Left renal pelvis (tissue), 4 donors: ENCODE measurements at regions not wholly inside any gene's neighbourhood (a gene's known extent, or its start where the extent isn't known, plus 50 kb on each side); places are given as distances from the start of the nearest gene placed in this dataset.
"Not testable (repeated sequence)": the region's sequence is repeated elsewhere in the genome, so short reads cannot be mapped to it uniquely, and the experiment has no call there.

Experiments
- DNase-seq, 4 donors: peaks; one replicate each; pipeline ENCODE4 v3.0.0-alpha.2; 2013; ENCODE audit warnings: low read depth in 4 of 4, low spot score in 3 of 4

DNA sequence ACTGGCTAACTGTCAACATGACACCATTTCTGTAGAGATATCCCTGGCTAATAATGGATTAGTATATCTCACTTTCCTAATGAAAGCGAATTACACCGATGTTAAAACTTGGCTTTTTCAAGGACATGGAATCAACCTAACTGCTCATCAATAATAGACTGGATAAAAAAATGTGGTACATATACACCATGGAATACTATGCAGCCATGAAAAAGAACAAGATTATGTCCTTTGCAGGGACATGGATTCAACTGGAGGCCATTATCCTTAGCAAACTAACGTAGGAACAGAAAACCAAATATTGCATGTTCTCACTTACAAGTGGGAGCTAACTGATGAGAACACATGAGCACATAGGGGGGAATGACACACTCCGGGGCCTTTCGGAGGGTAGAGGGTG is 62.6 kb downstream of the ZIC1 start:
- DNase-seq, result no peak

DNA sequence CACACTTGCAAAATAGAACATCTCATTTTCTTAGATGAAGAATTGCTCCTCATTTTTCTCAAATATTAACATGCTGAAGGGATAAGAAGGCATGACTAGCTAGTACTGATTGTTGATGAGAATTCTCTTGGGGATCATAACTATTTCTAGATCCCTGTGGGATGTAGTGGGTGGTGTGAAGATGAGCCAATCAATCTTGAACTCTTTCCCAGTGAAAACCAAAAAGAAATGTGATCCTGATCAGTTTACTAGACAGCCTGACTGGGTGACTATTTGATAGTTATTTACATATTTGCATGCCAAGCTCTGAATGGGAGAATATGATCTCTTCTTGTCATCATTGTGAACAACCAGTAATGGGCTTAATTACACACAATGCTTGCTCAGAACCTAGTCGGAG is 63.7 kb downstream of the ZIC1 start:
- DNase-seq, result no peak

DNA sequence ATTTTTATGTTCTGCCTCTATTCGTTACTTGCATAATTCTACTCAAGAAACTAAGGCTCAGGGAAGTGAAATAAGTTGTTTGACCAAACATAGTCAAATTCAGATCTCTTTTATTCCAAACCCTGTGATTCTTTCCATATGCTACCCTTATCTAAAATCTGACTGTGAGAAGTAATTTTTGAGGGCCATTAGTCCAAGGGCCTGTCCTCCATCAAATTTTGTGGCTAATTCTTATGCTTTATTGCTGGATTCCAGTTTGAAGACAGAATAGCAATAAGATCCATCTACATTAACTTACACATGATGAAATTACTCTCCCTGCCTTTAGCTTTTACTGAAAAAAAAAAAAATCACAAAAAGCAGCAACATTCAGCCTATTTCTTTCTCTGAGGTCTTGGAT is 74.0 kb downstream of the ZIC1 start:
- DNase-seq, result no peak

DNA sequence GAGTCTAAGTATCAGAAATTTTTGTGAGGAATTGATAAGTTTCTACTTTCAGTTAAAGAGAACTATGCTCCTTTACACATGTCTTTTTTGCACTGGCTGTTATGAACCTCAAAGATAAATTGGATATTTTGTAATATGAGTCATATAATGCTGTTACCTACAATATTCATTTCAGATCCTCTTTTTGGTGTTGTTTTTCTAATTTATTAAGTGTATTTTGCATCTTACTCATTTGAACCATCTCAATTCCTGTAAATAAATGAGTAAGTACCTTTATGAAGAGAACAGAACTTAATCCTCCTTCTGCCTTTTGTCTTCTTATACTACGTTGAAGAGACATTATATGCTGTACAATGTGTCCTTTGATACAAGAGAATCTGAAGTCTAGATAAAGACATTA is 74.4 kb downstream of the ZIC1 start:
- no peak for DNase-seq

DNA sequence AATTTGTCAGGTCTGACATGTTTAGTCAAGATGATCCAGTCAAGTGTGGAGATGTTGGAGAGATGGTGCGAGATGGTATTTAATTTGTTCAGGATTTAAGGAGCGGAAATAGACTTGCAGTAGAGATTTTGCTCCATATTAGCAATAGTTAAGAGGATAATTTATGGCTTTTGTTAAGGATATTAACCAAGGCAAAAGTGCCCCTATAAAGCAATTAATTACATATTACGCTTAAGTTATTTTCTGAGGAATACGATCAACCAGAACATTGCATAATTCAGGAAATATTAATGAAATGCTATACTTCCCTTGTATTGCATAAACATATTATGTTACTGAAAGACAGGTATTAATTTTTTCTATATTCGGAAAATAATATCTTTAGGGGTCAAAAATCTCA is 83.9 kb downstream of the ZIC1 start:
- DNase-seq, result no peak

DNA sequence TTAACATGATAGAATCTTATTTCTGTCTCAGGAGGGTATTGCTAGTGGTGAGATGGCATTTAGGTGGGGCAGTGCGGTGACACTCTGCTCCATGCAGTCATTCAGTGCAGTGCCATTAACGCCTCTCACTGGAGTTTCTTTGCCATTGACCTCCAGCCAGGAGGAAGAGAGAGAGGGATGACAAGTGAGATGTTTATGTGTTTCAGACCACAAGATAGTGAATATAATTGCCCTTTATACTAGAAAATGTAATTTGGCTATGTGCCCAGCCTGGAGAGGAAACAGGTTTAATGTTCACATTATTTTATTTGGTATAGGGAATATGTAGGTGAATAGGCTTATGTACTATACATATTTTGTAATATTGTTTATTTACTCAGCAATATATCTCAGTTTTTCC is 84.5 kb downstream of the ZIC1 start:
- DNase-seq, result no peak

DNA sequence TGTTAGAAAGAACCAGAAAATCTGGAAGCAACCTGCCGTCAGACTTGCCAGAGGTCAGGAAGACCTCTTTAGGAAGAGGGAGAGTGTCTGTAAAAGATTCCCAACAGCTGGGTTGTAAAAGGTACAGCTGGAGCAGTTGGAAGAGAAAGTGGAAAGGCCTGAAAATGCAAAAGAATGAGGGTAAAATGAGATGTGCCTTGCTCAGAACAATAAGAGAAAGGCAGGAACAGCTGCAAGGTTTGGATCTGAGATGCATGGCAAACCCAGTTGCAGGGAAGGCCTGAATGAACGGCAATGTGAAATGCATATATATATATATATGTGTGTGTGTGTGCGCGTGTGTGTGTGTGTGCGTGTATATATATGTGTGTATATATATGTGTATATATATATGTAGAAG is 88.1 kb downstream of the ZIC1 start:
- no peak for DNase-seq

DNA sequence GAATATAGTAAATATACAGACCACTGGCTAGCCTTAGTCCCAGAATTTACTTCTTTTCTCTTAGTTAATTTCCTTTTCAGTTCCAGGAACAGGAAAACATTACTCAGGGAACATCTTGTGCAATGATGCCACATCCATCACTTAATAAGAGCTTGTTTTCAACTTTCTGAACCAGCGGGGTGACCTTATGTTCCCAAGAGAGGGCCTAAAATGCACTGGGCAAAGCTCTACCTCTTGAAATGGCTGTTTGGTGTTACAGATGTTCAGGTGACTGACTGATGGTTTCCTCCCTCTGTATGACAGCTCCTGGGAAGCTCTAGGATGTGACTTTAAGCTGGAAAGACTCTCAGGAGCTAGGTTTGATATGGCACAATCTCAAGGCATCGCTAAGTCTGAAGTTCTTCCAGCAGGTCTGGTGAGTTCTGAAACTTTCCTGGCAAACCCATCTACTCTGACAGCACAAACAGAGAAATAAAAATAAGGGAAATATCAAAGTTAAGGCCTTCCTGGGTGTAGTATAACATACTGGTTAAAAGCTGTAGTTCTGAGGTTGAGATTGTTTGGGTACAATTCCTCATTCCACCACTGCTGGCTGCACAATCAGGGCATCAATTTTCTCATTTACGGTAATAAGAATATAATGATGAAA is 98.6 kb downstream of the ZIC1 start:
- no peak for DNase-seq

DNA sequence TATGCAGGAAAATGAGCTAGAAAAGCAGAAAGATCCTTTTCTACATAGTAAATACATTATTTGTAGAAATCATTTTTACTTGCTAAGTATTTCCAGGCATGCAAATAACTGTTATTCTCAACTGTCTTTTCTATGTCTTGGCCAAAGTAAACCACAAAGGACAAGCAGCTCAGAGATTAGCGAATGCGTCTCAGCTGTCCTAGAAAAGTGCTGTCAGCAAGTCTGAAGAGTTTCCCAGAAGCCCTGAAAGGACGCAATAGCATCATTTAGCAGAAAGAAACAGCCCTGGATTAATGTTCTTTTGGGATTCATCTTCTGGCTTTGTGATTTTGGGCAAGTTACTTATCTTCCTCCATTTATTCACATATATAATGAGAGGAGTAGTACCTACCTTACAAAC is 100.3 kb downstream of the ZIC1 start:
- no peak for DNase-seq

DNA sequence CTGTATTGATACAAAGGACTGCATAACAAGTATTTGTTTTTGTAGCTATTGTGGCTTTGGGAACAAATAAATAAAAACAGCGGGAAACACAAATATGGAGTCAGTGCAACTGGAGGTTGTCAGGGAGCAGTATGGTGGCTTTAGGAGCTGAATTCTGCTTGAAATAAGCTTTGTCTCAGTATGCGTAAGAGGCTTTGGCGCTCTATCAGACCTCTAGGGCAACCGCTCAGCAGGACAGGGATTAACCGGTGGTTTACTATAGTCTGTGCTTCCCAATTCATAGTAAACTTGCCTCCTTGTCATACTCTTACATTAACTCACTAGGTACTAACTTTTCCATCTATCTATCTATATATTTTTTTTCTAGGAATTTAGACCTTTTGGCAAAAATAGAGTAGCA is 104.6 kb downstream of the ZIC1 start:
- no peak for DNase-seq

DNA sequence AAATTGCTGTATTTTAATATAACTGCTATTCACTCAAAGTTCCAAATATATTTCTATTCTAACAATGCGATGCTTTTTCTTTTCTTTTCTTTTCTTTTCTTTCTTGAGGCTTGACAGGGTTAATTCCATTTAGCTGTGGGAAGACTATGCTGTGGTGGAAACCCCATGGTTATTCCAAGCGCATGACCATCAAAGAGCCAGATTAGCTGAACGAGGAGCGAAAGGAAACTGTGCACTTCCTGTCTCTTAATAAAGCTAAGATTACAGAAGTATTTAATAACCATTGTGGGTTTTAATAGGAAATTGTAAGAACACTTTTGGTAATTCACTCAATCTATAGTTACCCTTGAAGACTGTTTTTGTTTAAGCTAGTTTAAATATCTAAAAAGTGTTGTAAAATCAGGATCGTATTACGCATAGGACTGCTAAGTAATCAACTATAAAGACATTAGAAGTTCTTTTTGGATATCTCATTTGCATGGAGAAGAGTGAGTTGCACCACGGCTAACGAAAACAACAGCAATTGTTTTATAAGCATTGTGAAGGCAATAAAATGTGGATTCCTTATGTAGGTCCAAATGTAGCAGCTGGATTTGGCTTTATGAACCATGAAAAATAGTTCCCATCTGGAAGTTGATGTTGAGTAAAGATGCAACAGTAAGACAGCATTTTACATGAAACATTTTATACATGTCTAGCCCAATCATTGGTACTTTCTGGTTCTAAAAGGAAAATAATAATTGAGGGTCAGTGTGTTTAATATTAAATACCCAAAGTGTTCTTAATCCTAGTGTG is 105.4 kb downstream of the ZIC1 start:
- no peak for DNase-seq

DNA sequence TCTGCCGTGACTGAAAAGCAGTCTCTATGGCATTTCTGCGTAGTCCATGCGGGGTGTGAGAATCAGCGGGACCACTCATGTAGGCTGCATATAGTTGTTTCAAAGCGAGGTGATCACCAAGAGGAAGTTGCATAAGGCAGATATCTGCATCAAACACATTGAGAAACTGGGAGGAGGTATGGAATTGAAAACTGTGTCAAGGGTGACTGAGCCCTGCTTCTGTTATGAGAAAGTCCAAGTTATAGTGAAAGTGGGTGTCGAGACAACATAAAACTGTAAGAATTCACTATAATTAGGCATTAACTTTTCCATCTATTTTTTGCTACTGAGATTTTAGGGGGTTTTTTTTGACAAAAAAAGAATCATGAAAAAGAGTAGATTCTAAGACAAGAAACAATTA is 109.3 kb downstream of the ZIC1 start:
- DNase-seq, result no peak

DNA sequence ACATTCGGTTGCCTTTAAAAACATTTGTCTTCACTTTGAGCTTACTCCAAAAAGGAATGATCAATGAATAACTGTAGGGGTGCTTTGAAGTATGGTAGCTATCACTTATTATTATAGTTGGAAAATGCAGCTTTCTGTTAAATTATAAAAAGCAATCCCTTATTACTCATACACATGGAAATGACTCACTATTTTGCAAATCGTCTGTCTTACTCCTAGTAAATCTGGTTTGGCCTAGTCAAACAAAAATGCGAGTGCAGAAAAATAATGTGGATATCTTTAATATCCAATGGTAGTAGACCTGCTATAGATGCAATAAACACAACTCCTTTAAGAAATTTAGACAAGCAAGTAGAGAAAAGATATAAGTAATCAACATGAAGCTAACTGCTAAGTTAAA is 112.5 kb downstream of the ZIC1 start:
- no peak for DNase-seq

DNA sequence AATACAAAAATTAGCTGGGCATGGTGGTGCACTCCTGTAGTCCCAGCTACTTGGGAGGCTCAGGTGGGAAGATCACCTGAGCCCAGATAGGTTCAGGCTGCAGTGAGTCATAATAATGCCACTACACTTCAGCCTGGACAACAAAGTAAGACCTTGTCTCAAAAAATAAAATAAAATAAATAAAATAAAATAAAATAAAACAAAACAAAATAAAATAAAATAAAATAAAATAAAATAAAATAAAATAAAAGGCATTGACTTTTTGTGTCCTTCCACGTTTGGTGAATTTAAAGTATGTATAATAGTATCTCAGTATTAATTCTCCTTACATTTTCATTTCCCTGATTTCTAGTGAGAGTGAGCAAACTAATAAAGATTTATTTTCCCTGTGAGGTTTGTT is 113.6 kb downstream of the ZIC1 start:
- DNase-seq, result not testable (repeated sequence)

DNA sequence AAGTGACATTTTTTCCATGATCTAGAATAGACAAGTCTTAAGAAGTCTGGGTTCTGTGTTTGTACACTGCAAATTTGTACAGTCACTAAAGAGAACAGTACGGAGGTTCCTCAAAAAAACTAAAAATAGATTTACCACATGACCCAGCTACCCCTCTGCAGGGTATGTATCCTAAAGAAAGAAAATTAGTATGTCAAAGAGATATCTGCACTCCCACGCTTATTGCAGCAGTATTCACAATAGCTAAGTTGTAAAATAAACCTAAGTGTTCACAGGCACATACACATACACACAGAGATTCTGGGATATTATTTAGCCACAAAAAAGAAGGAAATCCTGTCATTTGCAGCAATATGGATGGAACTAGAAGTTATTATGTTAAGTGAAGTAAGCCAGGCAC is 120.4 kb downstream of the ZIC1 start:
- no peak for DNase-seq

DNA sequence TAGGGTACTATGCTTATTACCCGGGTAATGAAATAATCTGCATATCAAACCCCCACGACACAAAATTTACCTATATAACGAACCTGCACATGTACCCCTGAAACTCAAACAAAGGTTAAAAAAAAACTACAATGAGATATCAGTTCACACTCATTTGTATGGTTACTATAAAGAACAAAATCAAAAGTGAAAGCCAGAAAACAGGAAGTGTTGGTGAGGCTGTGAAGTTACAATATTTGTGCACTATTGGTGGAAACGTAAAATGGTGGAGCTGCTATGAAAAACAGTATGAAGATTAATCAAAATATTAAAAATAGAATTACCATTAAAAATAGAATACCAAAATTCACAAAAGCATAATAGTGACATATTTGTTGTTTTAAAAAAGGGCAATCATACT is 128.9 kb downstream of the ZIC1 start:
- DNase-seq, result no peak

DNA sequence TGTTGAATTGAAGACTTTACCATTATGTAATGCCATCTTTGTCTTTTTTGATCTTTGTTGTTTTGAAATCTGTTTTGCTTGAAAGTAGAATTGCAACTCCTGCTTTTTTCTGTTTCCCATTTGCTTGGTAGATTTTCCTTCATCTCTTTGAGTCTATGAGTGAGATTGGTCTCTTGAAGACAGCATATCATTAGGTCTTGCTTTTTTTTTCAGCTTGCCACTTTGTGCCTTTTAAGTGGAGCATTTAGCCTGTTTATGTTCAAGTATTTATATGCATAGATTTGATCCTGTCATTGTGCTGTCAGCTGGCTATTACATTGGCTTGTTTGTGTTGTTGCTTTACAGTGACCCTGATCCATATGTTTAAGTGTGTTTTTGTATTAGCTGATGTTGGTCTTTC is 131.8 kb downstream of the ZIC1 start:
- DNase-seq, result no peak

DNA sequence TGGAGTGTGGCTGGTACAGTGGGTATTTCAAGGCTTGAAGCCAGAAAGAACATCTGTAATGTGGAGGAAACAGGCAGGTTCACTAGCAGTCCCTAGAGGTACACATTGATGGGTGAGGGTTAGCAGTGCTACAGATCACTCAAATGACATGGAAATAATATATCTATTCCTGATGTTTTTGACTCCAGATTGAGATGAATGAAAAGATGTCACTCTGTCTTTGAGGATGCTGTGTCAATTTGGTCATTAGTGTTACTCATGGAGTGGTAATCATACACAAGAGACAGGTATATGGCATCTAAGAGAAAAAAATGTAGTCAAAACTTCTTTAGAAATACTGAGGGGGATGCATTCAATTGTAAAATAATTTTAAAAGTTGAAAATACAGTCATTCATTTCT is 135.1 kb downstream of the ZIC1 start:
- DNase-seq, result no peak

DNA sequence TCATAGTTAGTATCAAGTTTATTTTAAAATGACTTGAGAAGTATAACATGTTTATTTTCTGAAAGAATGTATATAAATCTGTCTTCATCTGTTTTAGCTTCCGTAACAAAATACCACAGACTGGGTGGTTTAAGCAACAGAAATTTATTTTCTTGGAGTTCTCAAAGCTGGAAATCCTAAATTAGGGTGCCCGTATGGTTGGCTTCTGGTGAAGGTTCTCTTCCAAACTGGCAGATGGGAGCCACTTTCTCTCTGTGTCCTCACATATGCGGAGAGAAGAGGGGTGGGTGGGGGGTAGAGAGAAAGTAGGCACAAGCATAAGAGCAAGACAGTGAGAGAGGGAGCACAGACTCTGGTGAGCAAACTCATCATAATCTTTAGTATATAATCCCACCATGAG is 142.3 kb downstream of the ZIC1 start:
- DNase-seq, result no peak

DNA sequence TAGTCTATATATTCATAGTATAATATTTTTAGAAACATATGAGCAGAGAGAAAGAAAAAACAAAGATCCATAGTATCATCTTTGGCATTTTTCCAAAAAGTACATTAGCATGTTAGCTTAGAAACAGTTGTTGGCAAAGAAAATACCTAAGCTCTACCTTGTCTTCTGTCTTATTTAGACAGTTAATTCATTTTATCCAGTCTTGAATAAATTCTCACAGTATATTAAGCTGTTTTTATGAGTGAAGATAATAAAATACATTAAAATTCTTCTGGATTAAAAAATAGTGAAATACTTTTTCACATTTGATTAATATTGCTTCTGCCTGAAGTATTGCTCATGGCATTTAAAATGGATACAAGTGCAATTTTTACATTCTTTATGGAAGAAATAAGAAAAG is 145.2 kb downstream of the ZIC1 start:
- DNase-seq, result no peak

DNA sequence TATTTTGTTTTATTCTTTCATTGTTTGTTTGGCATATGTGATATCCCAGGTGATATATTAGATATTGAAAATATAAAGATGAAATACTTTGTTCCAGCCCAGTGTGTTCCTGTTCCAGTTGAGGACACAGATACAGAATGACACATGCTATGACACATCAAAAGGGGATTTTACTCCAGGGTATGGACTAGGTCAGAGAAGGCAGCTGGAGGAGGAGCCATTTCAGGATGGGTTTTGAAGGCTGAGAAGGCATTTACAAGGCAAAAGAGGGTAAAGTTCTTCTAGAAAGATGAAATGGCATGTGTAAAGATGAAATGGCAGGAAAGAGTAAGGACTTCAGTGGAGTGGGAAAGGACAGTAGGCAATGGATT is 163.8 kb downstream of the ZIC1 start:
- DNase-seq, result no peak

DNA sequence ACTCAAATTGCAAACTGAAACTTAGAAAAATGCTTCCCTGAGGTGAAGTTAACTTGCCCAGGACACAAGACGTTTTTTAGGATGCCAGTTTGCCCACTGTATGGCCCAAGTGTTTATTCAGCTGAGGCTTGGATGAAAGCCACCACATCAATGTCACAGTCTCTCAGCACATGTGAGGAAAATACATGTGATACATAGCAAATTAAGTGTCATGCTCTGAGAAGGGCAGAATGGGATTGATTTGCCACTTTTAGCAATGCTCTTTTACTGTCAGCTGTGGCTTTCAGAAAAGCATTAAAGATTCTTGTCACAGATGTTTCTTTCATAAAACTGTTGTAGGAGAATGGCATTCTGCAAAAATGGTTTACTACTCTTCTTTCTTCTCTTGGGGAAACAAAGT is 165.5 kb downstream of the ZIC1 start:
- DNase-seq, result no peak

DNA sequence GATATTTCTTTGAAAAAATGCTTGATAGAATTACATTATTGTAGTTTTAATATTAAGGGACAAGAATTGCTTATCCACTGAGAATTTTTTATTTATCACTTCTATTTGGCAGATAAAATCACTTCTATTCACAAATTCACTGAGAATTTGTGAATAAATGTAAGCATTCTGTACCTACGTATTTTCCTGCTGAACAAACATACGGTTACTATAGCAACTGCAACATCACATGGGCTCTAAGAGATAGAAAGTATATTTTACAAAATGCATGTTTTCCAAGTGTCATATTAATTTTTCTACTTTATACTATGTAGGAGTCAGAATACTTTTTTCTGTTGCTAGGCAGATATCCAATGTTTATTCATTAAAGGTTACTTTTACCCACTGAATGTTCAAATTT is 166.2 kb downstream of the ZIC1 start:
- no peak for DNase-seq
